NCI-H345 treated with DMSO at 0.1 percent for 48 hours (cell line): ENCODE measurements at regions not wholly inside any gene's neighbourhood (a gene's known extent, or its start where the extent isn't known, plus 50 kb on each side); places are given as distances from the start of the nearest gene placed in this dataset.

Experiments
- DNase-seq: peaks from one replicate; lab custom pipeline; 2025; ENCODE audit not compliant: unreplicated experiment; lab: John Stamatoyannopoulos, UW

DNA sequence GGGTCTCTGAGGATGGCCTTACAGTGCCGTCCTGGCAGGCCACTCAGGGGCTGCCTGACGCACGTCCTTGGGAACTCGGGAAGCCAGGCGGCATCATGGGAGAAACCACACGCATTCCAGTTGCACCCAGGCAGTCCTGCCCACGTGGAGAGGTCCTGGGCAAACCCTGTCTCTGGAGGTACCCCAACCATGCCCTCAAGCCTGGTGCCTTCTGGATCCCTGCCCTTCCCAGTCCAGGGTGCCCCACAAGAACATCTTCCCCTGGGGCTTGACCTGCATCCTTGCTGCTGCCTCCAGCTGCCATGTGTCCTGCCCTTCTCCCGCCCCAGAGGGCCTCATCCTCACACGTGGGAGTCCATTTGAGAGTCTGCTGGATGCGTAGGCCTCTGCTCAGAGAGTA lies 200.3 kb upstream of the PPP2R2D start:
- DNase-seq, result no peak

DNA sequence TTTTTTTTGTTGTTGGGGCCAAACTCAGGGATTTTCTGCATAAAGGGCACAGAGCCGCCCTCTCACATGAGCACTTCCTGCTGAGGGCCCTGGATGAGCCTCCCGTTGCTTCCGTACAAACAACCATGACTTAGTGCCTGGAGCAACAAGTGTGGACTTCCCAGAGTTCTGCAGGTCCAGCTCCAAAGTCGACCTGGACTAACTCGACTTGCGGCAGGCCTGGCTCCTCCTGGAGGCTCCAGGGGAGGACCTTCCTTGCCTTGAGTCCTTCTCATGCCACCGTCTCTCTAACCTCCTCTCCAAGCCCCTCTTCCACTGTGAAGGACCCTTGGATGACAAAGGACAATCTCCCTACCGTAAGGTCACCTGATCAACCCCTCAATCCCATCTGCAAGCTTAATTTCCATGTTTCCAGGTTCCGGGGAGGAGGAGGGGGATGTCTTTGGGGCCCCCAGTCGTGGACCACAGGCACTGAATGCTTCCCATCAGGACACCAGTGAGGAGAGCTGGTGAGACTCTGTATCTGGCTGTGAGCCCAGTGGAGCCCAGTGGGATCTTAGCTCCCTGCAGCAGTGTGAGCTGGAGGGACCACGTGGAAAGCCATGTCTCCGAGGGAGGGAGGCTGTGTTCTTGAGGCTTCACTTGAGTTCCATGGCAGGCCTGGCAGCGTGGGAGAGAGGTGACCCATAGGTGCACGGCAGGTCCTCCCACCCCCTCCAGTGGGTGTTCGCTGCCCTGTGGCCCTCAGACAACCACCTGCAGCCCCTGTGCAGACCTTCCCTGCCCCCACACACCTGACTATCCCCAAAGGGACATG lies 199.5 kb upstream of the PPP2R2D start:
- DNase-seq, result no peak

DNA sequence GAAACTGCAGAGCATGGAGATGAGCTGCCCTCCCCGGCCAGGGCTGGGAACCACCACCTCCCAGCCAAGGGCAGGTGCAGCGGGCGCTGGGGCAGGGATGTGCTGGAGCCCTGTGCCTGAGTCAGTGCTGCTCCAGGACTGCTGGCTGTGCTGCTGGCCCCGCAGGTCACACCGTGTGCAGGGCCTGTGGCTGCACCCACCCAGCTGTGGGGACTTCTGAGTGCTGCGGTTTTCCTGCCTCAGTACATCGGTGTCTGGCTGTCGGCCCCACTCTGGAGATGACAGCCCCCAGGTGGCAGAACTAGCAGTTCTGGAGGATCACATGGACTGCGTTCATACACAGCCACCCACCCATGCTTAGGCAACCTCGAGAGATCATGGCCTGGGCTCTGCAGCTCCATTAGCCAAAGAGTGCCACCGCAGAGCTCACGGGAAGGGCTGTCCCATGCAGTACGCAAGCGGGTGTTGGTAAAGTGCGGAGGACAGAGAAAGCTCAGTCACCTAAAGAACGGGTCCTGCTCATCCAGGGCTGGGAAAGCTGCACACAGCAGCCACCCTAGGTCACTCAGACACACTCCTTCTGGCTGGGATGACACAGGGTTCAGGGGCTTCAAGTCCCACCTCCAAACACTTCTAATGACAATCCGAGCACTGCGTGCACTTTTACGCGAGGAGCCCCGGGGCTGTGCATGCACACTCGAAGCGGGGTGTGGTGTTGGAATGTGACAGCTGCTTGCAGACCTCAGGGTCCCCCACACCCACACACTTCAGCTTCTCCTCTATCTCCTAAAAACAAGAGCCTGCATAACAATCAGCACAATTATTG lies 198.1 kb upstream of the PPP2R2D start:
- no peak for DNase-seq

DNA sequence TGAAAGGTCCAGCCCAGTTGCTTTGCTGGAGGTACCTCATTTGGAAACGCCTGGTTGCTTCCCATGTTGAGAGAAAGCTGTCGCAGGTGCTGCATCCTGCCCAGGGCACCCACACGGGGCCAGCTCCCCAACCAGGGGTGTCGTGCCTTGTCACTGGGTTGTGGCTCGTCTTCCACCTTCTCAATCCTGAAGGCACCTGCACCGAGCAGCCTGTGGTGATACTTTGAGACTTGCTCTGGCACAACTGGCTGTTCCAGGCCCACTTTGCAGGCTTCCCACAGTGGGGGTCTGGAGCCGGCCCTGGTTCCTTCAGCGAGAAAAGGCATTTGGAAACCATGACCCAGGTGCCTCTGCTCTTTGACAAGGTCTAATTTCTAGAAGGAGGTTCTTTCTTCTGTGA lies 197.3 kb upstream of the PPP2R2D start:
- DNase-seq, result no peak

DNA sequence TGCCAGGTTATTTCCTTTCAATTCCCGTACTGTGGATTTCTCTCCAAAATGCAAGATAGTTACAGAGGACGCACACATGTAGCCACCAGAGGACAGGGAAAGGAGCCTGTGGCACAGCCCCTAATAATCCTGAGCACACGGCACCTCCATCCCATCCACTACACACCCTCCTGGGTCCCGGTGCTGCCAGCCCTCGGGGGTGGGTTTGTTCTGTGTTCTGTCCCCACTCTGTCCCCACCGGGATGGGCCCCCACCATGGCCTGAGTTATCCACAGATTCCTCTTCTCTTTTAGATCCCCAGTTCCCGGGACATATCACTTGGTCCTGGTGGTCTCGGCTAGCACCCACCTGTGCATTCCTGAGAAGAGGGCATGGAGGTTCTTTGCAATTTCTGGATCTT lies 196.9 kb upstream of the PPP2R2D start:
- no peak for DNase-seq

DNA sequence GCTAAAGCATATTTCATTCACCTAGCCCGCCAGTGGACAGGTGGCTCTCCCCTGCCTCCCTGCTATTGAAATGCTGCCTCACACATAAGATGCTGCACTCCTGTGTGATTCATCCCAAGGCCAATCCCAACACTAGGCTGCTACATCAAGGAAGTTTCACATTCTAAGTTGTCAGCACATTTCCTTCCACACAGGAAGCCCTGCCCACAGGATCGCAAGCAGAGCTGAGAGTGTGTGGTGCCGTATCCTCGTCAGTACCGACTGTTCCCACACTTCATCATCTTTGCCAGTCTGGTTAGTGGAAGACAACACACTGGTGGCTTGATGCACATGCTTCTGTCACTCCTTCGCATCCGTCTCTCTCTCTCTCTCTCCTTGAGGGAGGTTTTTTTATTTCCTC lies 194.3 kb upstream of the PPP2R2D start:
- DNase-seq, result no peak

DNA sequence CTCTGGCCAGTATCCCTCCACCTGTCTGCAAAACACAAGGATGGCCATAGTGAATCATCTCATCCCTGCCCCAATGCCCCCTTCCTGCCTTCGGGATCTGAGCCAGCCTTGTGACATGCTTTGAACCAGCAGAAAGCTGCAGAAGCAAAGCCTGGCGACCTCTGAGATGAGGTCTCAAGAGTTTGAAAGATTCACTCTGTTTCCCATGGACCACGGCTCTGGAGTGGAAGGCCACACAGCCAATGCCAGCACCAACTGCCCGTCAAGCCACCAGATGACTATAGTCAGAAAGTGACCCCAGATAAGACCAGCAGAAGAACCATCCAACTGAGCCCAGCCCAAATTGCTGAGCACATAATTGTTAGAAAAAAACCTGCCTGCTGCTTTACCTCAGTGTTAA lies 193.9 kb upstream of the PPP2R2D start:
- no peak for DNase-seq

DNA sequence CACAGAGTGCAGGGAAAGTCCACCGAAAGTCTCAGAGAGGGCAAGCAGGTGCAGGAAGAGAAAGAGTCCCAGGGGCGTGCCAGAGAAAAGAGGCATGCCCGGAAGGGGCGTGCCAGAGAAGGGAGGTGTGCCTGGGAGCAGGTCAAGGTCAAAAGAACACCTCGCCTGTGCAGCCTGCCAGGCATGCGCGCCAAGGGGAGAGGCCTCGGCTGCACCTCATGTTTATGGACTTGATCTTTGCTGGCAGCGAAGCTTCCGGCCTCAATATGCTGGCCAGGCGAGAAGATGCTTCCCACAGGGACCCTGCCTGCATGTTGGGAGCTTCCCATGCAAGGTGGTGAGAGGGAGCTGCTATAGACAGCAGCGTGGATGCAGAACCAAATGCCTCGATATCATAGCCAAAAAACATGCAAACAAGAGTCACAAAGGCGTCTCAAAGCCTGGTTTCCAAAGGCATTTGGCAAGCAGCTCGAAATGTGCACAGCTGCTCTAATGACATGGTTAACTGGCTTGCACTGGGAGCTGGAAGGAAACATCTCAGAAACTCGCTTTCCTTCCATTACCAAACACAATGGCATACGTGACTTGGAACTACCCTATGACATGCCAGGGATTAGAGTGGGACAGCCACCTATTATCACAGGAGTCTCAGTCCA lies 192.5 kb upstream of the PPP2R2D start:
- no peak for DNase-seq

DNA sequence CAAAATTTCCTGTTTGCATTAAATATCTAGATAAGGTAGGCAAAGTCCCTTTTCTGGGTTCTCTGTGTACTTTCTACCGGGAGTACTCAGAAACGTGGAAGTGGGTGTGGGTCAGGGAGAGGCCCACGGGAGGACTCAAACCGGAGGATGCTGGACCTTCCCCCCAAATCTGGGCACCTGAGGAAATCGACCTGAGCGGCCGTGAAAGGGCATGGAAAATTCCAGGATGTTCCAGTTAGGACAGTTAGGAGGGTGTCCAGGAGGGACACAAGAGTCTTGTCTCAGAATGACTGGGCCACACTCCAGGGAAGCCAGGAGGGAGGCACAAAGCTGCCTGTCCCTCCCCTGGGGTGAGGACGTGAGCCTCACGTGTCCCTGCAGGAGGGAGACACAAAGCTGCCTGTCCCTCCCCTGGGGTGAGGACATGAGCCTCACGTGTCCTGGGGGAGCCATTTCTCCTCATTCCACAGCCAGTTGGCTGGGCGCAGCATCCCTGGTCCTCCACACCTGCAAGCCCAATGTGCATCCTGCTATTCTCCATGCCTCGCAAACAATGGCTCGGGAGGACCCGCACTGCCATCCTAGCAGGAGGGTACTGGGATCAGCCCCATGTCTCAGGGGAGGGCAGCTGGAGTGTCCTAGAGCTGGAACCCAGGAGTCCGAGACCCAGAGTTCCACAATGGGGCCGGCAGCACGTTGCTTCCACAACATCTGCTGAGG lies 190.5 kb upstream of the PPP2R2D start:
- no peak for DNase-seq

DNA sequence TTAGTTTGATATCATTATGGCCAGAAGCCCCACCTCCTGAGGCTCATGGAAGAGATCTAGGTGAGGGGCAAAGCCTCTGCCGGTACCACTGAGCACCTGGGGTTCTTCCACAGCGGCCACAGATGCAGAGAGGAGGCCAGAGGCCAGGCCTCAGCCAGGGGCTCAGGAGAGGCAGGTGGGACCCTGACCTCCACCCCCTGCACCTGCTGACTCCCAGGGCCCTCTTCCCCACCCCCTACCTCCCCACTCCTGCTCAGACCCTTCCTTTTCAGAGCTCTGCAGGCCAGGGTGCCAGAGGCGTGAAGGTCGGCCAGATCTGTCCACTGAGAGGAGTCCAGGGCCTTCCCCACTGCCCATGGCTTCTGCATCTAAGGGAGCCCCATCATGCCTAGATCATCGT lies 178.7 kb upstream of the PPP2R2D start:
- no peak for DNase-seq

DNA sequence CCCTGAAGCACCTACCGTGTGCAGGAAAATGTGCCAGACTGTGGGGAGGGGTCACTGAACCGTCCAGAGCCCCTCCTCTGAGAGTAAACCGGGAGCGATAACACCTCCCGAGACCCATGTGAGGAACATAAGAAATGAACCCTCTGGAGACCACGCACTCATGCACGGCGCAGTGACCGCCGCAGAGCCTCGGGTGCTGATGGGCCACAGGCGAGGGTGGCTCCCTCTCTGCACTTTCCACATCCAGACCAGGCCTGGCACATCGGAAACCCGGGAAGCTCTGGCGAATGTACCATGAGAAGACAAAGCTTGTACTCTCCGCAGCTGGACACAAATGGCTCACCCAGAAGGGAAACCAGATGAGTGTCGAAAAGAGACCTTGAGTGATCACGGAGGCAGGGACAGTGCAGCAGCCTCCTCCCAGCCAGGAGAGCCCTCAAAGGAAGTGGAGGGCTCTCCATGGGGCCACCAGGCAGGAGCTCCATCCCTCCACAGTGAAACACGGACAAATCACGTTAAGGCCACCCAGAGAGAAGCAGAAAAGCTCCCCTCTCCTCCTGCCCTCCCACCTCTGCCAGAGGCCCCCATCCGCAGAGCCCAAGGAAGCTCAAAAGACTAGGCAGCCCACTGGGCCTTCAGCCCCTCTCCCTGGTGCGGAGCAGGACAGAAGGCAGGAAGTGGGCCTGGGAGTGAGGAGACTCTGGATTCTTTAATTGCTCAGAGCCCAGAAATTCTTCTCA lies 178.1 kb upstream of the PPP2R2D start:
- DNase-seq, result no peak

DNA sequence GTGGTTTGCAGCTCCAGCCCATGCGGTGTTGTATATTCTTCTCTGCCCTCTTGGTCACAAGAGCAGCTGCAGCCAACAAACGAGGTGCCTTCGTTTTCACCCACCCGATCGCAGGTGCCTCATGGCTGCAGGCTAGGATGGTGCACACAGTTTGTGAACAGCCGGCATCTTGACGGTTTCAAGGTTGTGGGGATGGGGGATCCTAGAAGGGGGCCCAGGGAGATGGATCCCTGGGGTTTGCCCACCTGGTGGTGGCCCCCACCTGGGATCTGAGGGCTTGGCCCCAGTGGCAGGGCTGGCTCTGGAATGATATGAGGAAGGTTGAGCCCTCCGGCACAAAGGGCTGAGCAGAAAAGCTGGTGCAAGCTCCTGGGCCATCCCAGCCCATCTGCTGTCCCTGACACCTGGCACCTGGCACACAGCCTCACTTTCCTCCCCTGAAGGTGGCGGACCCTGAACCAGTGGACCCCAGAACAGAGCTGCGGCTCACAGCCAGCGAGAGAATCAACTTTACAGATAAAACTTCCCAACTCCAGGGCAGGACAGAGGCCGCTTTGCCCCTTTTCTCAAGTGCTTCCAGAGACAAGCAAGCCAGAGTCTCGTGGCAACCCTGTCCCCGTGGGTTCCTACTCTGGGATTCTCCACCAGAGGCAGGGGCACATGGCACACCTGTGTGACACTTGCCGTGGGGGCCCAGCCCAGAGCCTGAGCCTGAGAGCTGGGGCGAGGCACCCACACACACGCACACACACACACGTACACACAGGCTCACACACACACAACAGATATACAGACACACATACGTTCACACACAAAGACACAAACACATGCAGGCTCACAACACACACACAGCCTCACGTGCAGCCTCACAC lies 177.3 kb upstream of the PPP2R2D start:
- no peak for DNase-seq

DNA sequence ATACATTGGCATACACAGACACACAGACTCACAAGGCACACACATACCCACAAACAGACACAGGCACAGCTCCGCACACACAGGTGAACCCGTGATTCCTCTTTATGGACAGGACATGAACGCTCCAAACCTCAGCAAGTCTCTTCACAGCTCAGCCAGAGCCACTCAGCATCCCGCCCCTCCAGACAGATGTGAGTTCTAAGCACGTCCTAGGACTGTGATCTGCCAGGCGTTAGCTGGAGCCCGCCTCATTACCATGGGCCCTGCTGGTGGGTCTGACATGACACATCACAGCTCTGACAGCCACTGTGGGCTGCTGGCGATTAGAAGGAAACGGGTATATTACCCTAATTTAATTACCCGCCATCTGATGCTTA lies 176.7 kb upstream of the PPP2R2D start:
- no peak for DNase-seq

DNA sequence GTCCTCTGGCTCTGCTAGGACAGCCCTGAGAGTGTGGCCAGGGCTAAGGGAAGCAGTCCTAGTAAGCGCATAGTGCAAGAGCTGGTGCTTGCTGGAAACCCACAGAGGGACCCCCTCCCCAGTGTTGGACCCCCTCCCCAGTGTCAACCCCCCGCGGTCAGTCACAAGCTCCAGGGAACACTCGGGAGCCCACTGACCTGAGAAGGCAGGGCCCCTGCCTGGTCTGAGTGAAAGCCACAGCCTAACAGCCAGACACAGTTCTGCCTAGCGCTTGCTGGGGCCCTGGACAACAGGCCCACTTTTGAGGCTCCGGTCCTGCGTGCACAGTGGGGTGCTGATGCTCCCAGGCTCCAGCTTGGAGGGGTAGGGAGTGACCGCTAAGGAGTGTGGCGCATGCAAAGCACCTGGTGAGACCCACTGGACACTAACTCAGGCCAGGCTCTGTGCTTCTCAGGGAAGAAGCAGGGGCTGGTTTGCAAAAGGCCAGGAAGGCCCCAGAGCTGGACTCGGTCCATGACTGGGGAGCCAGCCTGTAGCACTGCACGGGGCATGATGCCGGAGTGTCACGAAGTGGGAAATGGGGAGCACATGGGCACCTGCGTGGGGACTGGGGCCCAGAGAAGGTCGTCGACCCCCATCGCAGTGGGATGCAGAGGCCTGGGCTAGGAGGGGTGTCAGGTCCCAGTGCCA lies 175.8 kb upstream of the PPP2R2D start:
- DNase-seq, result no peak

DNA sequence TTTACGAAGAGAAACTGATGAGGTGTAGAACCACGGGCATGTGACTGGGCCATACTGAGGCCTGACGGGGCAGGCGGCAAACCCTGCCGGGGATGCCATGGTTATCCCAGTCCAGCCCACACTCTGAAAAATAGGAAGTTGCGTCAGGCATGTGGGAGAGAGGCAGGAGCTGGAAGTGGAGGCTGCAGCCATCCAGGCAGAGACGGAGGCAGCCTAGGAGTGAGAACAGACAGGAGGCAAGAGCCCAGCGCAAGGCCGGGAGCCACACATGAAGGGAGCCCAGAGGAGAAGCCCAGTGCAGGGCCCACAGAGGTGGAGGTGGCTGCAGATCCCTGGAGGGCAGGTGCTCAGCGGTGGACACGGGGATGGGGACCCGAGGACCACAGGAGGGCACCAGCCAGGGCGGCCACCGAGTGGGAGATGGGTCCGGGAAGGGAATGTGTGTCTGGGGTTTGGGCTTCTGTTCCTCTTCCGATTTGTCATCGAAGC lies 175.2 kb upstream of the PPP2R2D start:
- DNase-seq, result no peak

DNA sequence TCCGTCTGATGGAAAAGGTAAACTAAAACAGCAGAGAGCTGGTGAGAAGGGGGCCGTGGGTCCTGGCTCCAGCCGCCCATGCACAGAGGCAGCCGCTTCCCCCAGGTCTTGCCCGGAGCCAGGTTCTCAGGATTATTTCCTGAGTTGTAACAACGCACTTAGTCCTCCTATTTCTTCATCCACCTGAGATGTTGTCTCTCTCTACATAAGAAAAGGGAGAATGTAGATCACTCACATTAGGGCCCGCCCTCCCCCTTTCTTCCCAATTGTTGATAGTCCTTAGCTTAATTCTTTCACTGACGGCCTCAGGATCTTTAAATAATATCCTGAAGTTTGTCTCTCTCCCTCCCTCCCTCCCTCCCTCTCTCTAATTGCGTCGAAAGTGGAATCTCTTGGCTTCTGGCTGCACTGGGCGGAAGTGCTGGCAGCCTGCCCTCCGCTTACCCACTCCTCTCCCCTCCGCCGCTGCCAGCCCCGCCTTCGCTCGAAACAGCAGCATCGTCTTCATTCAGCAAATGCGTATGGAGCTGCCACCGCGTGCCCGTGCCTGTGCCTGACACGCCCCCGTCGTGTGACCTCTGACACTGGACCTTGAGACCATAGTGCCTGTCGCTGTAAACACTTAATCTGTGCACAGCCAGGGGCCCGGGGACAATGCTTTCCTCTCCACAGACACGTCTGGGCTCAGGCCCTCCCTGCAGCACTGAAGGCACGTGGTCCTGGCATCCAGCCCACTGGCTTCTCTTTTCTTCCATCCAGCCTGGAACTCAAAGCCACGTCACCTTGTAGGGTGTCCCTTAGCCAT lies 174.5 kb upstream of the PPP2R2D start:
- DNase-seq, result peak; percentile 48

DNA sequence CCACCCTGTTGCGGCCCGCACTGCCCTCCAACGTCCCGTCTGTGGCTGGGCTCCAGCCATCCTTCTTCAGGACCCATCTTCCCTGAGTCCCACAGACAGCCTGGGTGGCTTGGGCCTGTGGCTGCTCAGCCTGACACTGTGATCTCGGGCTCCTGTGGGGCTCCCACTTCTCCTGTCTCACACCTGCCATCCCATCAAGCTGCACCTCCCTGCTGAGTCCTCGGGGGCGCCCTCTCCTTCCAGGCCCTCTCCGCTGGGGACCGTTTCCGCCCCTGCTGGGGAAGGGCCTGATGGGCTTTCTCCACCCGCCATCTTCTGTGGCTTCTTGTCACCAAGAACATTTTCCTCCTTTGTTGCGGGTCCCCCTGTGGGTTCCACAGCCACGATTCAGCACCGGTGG lies 173.8 kb upstream of the PPP2R2D start:
- no peak for DNase-seq

DNA sequence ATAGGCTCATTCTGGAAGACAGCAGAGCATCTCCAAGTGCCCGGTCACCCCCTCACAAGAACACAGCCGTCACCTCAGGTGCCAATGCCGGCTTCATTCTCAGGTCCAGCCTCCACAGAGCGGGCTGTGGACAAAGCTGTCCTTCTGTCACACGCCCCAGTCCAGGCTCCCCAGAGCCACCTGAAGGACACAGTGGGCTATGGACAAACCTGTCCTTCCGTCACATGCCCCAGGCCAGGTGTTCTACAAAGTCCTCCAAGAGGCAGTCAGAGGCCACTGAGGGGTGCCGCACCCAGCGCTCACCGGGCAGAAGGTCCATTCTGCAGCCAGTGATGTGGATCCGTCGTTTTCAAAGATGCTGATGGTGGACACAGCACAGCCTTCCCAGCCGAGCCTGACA lies 173.2 kb upstream of the PPP2R2D start:
- no peak for DNase-seq
